H9 (cell line): ENCODE measurements at regions not wholly inside any gene's neighbourhood (a gene's known extent, or its start where the extent isn't known, plus 50 kb on each side); places are given as distances from the start of the nearest gene placed in this dataset.

Source experiments
- DNase-seq: peaks from one replicate; pipeline ENCODE4 v3.0.0-alpha.2; 2017
- H2AFZ ChIP-seq: one replicate; pipeline ENCODE4 v1.6.1; 2013; ENCODE audit warnings: mild to moderate bottlenecking, low read length, control low read depth, moderate library complexity
- H2AK5ac ChIP-seq: 2 replicates; pipeline ENCODE4 v1.6.1; 2013; ENCODE audit warnings: low read length, control low read depth, mixed read lengths; ENCODE audit not compliant: insufficient read length
- H2BK120ac ChIP-seq: one replicate; pipeline ENCODE4 v1.6.1; 2013; ENCODE audit warnings: low read depth, mild to moderate bottlenecking, low read length, control low read depth, inconsistent platforms; ENCODE audit not compliant: poor library complexity, severe bottlenecking
- H2BK12ac ChIP-seq: 2 replicates; pipeline ENCODE4 v1.6.1; 2013; ENCODE audit warnings: low read length, control low read depth, mixed read lengths, low read depth; ENCODE audit not compliant: insufficient read length
- H2BK15ac ChIP-seq: 2 replicates; pipeline ENCODE4 v1.6.1; 2013; ENCODE audit warnings: low read depth, low read length, control low read depth
- H2BK20ac ChIP-seq: one replicate; pipeline ENCODE4 v1.6.1; 2013; ENCODE audit warnings: low read depth, mild to moderate bottlenecking, low read length, control low read depth, inconsistent platforms; ENCODE audit not compliant: poor library complexity, severe bottlenecking
- H2BK5ac ChIP-seq: 2 replicates; pipeline ENCODE4 v1.6.1; 2013; ENCODE audit warnings: low read length, control low read depth, mixed read lengths; ENCODE audit not compliant: insufficient read length
- H3K14ac ChIP-seq: 2 replicates; pipeline ENCODE4 v1.6.1; 2013; ENCODE audit warnings: low read length, control low read depth; ENCODE audit not compliant: insufficient read depth
- H3K18ac ChIP-seq: 2 replicates; pipeline ENCODE4 v1.6.1; 2013; ENCODE audit warnings: low read depth, mild to moderate bottlenecking, mixed read lengths, low read length, control low read depth; ENCODE audit not compliant: insufficient read length
- H3K23ac ChIP-seq: 2 replicates; pipeline ENCODE4 v1.6.1; 2013; ENCODE audit warnings: low read length, control low read depth, mixed read lengths, low read depth; ENCODE audit not compliant: insufficient read length
- H3K23me2 ChIP-seq: 2 replicates; pipeline ENCODE4 v1.6.1; 2013; ENCODE audit warnings: low read depth, mild to moderate bottlenecking, mixed read lengths, low read length, control low read depth; ENCODE audit not compliant: insufficient read length, poor library complexity, severe bottlenecking
- H3K27ac ChIP-seq: 2 replicates; pipeline ENCODE4 v1.5.1; 2013; ENCODE audit warnings: low read length, control low read depth, mixed read lengths, low read depth; ENCODE audit not compliant: insufficient read length
- H3K27me3 ChIP-seq: 2 replicates; pipeline ENCODE4 v1.6.1; 2013; ENCODE audit warnings: low read length, control low read depth, inconsistent platforms; ENCODE audit not compliant: insufficient read depth
- H3K4ac ChIP-seq: 2 replicates; pipeline ENCODE4 v1.6.1; 2013; ENCODE audit warnings: low read depth, mild to moderate bottlenecking, control low read depth, inconsistent platforms, low read length, moderate library complexity
- H3K4me1 ChIP-seq: 2 replicates; pipeline ENCODE4 v1.6.1; 2013; ENCODE audit warnings: low read length, control low read depth, inconsistent platforms; ENCODE audit not compliant: insufficient read depth
- H3K4me2 ChIP-seq: 2 replicates; pipeline ENCODE4 v1.6.1; 2013; ENCODE audit warnings: low read length, control low read depth, mixed read lengths; ENCODE audit not compliant: insufficient read length, insufficient read depth
- H3K56ac ChIP-seq: 2 replicates; pipeline ENCODE4 v1.6.1; 2013; ENCODE audit warnings: low read depth, mild to moderate bottlenecking, mixed read lengths, low read length, control low read depth; ENCODE audit not compliant: insufficient read length
- H3K79me1 ChIP-seq: 2 replicates; pipeline ENCODE4 v1.6.1; 2013; ENCODE audit warnings: low read depth, mild to moderate bottlenecking, moderate library complexity, low read length, control low read depth, inconsistent platforms; ENCODE audit not compliant: insufficient read depth, poor library complexity, severe bottlenecking
- H3K79me2 ChIP-seq: 2 replicates; pipeline ENCODE4 v1.6.1; 2013; ENCODE audit warnings: low read length, control low read depth, inconsistent platforms; ENCODE audit not compliant: insufficient read depth
- H3K9ac ChIP-seq: 2 replicates; pipeline ENCODE4 v1.6.1; 2013; ENCODE audit warnings: low read length, control low read depth, mixed read lengths; ENCODE audit not compliant: insufficient read length; ENCODE audit errors: extremely low read depth
- H3K9me3 ChIP-seq: one replicate; pipeline ENCODE4 v1.6.1; 2013; ENCODE audit warnings: low read depth, low read length, inconsistent platforms; ENCODE audit not compliant: control insufficient read depth
- H3T11ph ChIP-seq: one replicate; pipeline ENCODE4 v1.6.1; 2013; ENCODE audit warnings: mild to moderate bottlenecking, low read length, control low read depth, inconsistent platforms
- H4K20me1 ChIP-seq: one replicate; pipeline ENCODE4 v1.6.1; 2013; ENCODE audit not compliant: control insufficient read depth, insufficient read length, insufficient read depth
- H4K5ac ChIP-seq: 2 replicates; pipeline ENCODE4 v1.6.1; 2013; ENCODE audit warnings: low read depth, mild to moderate bottlenecking, mixed read lengths, low read length, control low read depth; ENCODE audit not compliant: insufficient read length
- H4K8ac ChIP-seq: replicated peaks from 2 replicates; pipeline ENCODE4 v1.6.1; 2013; ENCODE audit warnings: low read length, control low read depth, mixed read lengths, low read depth; ENCODE audit not compliant: insufficient read length
- H4K91ac ChIP-seq: 2 replicates; pipeline ENCODE4 v1.6.1; 2013; ENCODE audit warnings: low read depth, mild to moderate bottlenecking, moderate library complexity, mixed read lengths, low read length, control low read depth; ENCODE audit not compliant: insufficient read length
- H3K27ac Mint-ChIP-seq, 3 experiments: 2 replicates in 2 of 3; 3 replicates in 1 of 3; pipeline ENCODE4 v1.8.0; 2020 to 2021; ENCODE audit warnings: mixed read lengths in 3 of 3, mild to moderate bottlenecking in 1 of 3, moderate library complexity in 1 of 3
- H3K27me3 Mint-ChIP-seq: 2 replicates; pipeline ENCODE4 v1.8.0; 2021; ENCODE audit warnings: low read depth, mild to moderate bottlenecking, moderate library complexity, mixed read lengths
- H3K36me3 Mint-ChIP-seq, 3 experiments: 2 replicates in 2 of 3; 3 replicates in 1 of 3; pipeline ENCODE4 v1.8.0; 2020 to 2021; ENCODE audit warnings: low read depth in 3 of 3, mixed read lengths in 3 of 3; ENCODE audit not compliant: insufficient read depth in 1 of 3
- H3K4me1 Mint-ChIP-seq, 2 experiments: 2 replicates each; pipeline ENCODE4 v1.8.0; 2020; ENCODE audit warnings: mixed read lengths in 2 of 2
- H3K4me3 Mint-ChIP-seq, 2 experiments: 2 replicates in 1 of 2; 3 replicates in 1 of 2; pipeline ENCODE4 v1.8.0; 2020 to 2021; ENCODE audit warnings: mild to moderate bottlenecking in 2 of 2, mixed read lengths in 2 of 2, moderate library complexity in 1 of 2
- H3K9me3 Mint-ChIP-seq, 2 experiments: 2 replicates in 1 of 2; 3 replicates in 1 of 2; pipeline ENCODE4 v1.8.0; 2020; ENCODE audit warnings: mild to moderate bottlenecking in 2 of 2, mixed read lengths in 2 of 2, moderate library complexity in 1 of 2
- WGBS: extraction: QIAGEN DNeasy Blood & Tissue Kit; methylation state at CpG from one replicate; pipeline ENCODE4 v1.1.7; 2013; ENCODE audit warnings: missing lambda C conversion rate, low lambda C conversion rate, mixed read lengths; ENCODE audit not compliant: insufficient read length; ENCODE audit errors: extremely low coverage; 5-methylcytosine and 5-hydroxymethylcytosine counted together
- TF ChIP-seq, protein P1 (sequence below): fragments of 200-600 bp; sonication (generic); conservative IDR thresholded peaks from 3 replicates; pipeline ENCODE4 v1.8.0; 2021; ENCODE audit warnings: antibody characterized with exemption, mild to moderate bottlenecking

DNA sequence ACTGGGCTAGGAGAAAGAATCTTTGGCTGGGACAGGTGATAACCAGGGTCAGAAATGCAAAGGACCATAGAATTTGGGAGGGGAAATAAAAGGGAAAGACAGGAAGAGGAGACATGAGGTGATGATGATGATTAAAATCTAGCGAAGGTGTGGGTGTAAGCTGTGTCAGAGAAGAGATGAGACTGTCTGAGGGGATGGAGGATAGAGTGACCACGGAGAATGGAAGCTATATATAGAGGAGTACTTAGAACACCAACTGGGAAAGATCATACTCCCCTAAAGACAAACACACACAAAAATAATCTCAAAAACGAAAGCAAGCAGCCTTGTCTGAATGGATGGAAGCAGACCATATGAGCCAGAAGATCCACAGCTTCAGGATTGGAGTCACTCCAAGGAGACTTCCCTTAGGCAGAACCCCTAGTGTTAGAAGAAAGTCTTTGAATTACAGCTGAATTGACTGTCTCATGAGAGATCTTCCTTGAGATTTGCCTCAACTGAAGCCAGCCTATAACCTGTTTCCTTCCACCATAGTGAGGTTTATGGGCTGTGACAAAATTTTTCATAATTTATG is 115.2 kb upstream of the DAZL start:
- Histone ChIP-seq H3T11ph (no peak overlapping the region), H4K5ac (no peak overlapping the region), H3K79me2 (no peaks in the 10 kb centered on the region), H3K27ac (no peak overlapping the region), H3K18ac (no peak overlapping the region), H2BK15ac (no peak overlapping the region), H4K20me1 (no peaks in the 10 kb centered on the region), H3K4me1 (no peaks in the 10 kb centered on the region; the same call in 1 of the 2 replicates), H3K23me2 (no peaks in the 10 kb centered on the region), H4K8ac (no peak overlapping the region), H3K79me1 (no peaks in the 10 kb centered on the region), H2AFZ (no peak overlapping the region), H3K9ac (no peak overlapping the region), H3K9me3 (no peaks in the 10 kb centered on the region), H2BK12ac (no peak overlapping the region), H3K4me2 (no peak overlapping the region), H2BK120ac (no peak overlapping the region), H3K56ac (no peak overlapping the region), H3K27me3 (no peaks in the 10 kb centered on the region), H3K14ac (no peak overlapping the region), H2BK20ac (no peak overlapping the region), H2BK5ac (no peak overlapping the region), H2AK5ac (no peak overlapping the region), H3K4ac (no peak overlapping the region), H4K91ac (no peak overlapping the region), H3K23ac (no peak overlapping the region)
- TF ChIP-seq, protein P1, sequence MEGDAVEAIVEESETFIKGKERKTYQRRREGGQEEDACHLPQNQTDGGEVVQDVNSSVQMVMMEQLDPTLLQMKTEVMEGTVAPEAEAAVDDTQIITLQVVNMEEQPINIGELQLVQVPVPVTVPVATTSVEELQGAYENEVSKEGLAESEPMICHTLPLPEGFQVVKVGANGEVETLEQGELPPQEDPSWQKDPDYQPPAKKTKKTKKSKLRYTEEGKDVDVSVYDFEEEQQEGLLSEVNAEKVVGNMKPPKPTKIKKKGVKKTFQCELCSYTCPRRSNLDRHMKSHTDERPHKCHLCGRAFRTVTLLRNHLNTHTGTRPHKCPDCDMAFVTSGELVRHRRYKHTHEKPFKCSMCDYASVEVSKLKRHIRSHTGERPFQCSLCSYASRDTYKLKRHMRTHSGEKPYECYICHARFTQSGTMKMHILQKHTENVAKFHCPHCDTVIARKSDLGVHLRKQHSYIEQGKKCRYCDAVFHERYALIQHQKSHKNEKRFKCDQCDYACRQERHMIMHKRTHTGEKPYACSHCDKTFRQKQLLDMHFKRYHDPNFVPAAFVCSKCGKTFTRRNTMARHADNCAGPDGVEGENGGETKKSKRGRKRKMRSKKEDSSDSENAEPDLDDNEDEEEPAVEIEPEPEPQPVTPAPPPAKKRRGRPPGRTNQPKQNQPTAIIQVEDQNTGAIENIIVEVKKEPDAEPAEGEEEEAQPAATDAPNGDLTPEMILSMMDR, result no peak
- Mint-ChIP-seq H3K27me3 (no peaks in the 10 kb centered on the region), H3K9me3 (peaks cover 2 to 3% of the 10 kb centered on the region in 2 experiments; a peak in 2 of 5 replicates), H3K27ac (no peak overlapping the region), H3K4me1 (peaks cover 13 to 16% of the 10 kb centered on the region in 2 experiments), H3K36me3 (peaks cover 0 to 4% (median 0%) of the 10 kb centered on the region in 3 experiments; a peak in 3 of 7 replicates), H3K4me3 (no peak overlapping the region)
- no peak for DNase-seq
- no CpG with 5 or more reads among the region's 3 CpGs for WGBS
